NCI-H2171 treated with DMSO at 0.1 percent for 48 hours (cell line): ENCODE measurements at regions not wholly inside any gene's neighbourhood (a gene's known extent, or its start where the extent isn't known, plus 50 kb on each side); places are given as distances from the start of the nearest gene placed in this dataset.
A peak's percentile ranks its signal among the peaks of the same experiment; 100 is the strongest.

Experiments used
- DNase-seq: peaks from one replicate; lab custom pipeline; 2025; lab: John Stamatoyannopoulos, UW

GRCh38 chr16:54479546-54479945, 193.0 kb upstream of the IRX3 start:
- no peak for DNase-seq

GRCh38 chr16:54477714-54478113, 191.1 kb upstream of the IRX3 start:
- DNase-seq = peak; percentile 49

- DNase-seq = no peak
These were observed 188.5 kb upstream of the IRX3 start for GRCh38 chr16:54475019-54475601.

- DNase-seq = no peak
These were observed 186.8 kb upstream of the IRX3 start for GRCh38 chr16:54473226-54473993.

GRCh38 chr16:54467398-54467797, 180.8 kb upstream of the IRX3 start:
- no peak for DNase-seq

GRCh38 chr16:54466233-54466632, 179.6 kb upstream of the IRX3 start:
- no peak for DNase-seq

- DNase-seq = no peak
These were observed 178.5 kb upstream of the IRX3 start for GRCh38 chr16:54465063-54465462.

GRCh38 chr16:54462771-54463170, 176.2 kb upstream of the IRX3 start:
- no peak for DNase-seq

GRCh38 chr16:54462151-54462651, 175.6 kb upstream of the IRX3 start:
- no peak for DNase-seq

GRCh38 chr16:54460263-54460860, 173.8 kb upstream of the IRX3 start:
- no peak for DNase-seq

GRCh38 chr16:54459509-54460262, 173.1 kb upstream of the IRX3 start:
- DNase-seq = no peak

- DNase-seq = no peak
These were observed 172.3 kb upstream of the IRX3 start for GRCh38 chr16:54458923-54459322.

GRCh38 chr16:54456291-54456690, 169.7 kb upstream of the IRX3 start:
- no peak for DNase-seq

GRCh38 chr16:54455030-54455725, 168.6 kb upstream of the IRX3 start:
- no peak for DNase-seq

- DNase-seq = no peak
These were observed 168.0 kb upstream of the IRX3 start for GRCh38 chr16:54454616-54455015.

GRCh38 chr16:54453871-54454270, 167.3 kb upstream of the IRX3 start:
- no peak for DNase-seq

GRCh38 chr16:54447576-54448440, 161.2 kb upstream of the IRX3 start:
- no peak for DNase-seq

- no peak for DNase-seq
These were observed 160.1 kb upstream of the IRX3 start for GRCh38 chr16:54446639-54447038.

- DNase-seq = no peak
These were observed 158.4 kb upstream of the IRX3 start for GRCh38 chr16:54444851-54445458.

- no peak for DNase-seq
These were observed 157.3 kb upstream of the IRX3 start for GRCh38 chr16:54443839-54444238.
